Vagina (tissue), 2 donors: ENCODE measurements at regions not wholly inside any gene's neighbourhood (a gene's known extent, or its start where the extent isn't known, plus 50 kb on each side); places are given as distances from the start of the nearest gene placed in this dataset.

ENCODE experiments used
- DNase-seq, 2 donors: peaks; one replicate each; pipeline ENCODE4 v3.0.0-alpha.2; 2017; ENCODE audit errors: extremely low spot score in 2 of 2
- H3K27ac ChIP-seq: fragments of 200-600 bp; sonication (generic); one replicate; pipeline ENCODE4 v1.5.1; 2019
- H3K27me3 ChIP-seq: fragments of 200-600 bp; sonication (generic); one replicate; pipeline ENCODE4 v1.5.1; 2019
- H3K36me3 ChIP-seq, 2 donors: fragments of 200-600 bp; sonication (generic); one replicate each; pipeline ENCODE4 v1.5.1; 2017 to 2019
- H3K4me1 ChIP-seq: fragments of 200-600 bp; sonication (generic); one replicate; pipeline ENCODE4 v1.5.1; 2019
- H3K4me3 ChIP-seq, 2 donors: fragments of 200-600 bp; sonication (generic); 1 replicate in 1 of 2; 2 replicates in 1 of 2; pipeline ENCODE4 v1.5.1; 2016 to 2019
- H3K9me3 ChIP-seq: fragments of 200-600 bp; sonication (generic); one replicate; pipeline ENCODE4 v1.5.1; 2019
- POLR2A ChIP-seq, 2 donors: fragments of 450-650 bp; IDR thresholded peaks; one replicate each; pipeline ENCODE4 v1.6.1; 2017; ENCODE audit warnings: antibody characterized with exemption in 2 of 2, mild to moderate bottlenecking in 2 of 2, moderate library complexity in 2 of 2
- POLR2AphosphoS5 ChIP-seq, 2 donors: sonication (generic); formaldehyde crosslinking; IDR thresholded peaks; one replicate each; pipeline ENCODE4 v1.9.0; 2017; ENCODE audit warnings: antibody characterized with exemption in 2 of 2, mild to moderate bottlenecking in 2 of 2, low read depth in 1 of 2; ENCODE audit not compliant: insufficient read depth in 1 of 2
- intact Hi-C: fragments of 100-400 bp; cut with DNase I; formaldehyde crosslinking; loops from one replicate; pipeline ENCODE4 v1.15.1; 2023
- TF ChIP-seq, protein P1 (sequence below), 3 experiments: fragments of 450-650 bp in 2 of 3; fragments of 200-600 bp in 1 of 3; sonication (generic) in 1 of 3; IDR thresholded peaks; one replicate each; pipeline ENCODE4 v1.5.1; 2017 to 2019; ENCODE audit warnings: antibody characterized with exemption in 3 of 3, mild to moderate bottlenecking in 2 of 3, moderate library complexity in 2 of 3

DNA sequence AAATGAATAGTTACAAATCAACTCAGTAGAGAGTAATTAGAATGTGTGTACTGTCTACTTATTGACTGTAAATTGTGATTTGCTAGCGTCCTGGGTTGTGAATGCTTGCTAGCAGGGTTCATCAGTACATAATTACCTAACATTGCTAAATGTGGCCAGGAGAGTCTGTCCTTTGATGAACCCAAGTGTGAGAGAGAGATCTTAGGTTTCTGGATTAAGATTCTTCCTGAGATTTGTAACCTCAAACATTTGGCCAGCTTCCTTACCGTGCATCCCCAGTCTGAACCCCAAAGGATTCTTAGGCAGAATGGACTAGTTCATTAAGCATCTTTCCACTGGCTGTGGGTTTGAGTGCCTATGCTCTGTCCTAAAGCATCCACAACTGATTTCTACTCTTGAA is 84.0 kb upstream of the ITPRID2 start:
- intact Hi-C loops: no loop called here
- Histone ChIP-seq H3K27ac (no peak overlapping the region), H3K4me3 (no peak overlapping the region), H3K4me1 (peaks cover 7% of the 10 kb centered on the region), H3K9me3 (no peaks in the 10 kb centered on the region), H3K27me3 (no peaks in the 10 kb centered on the region), H3K36me3 (no peaks in the 10 kb centered on the region)
- no peak for DNase-seq
- TF ChIP-seq, protein P1, sequence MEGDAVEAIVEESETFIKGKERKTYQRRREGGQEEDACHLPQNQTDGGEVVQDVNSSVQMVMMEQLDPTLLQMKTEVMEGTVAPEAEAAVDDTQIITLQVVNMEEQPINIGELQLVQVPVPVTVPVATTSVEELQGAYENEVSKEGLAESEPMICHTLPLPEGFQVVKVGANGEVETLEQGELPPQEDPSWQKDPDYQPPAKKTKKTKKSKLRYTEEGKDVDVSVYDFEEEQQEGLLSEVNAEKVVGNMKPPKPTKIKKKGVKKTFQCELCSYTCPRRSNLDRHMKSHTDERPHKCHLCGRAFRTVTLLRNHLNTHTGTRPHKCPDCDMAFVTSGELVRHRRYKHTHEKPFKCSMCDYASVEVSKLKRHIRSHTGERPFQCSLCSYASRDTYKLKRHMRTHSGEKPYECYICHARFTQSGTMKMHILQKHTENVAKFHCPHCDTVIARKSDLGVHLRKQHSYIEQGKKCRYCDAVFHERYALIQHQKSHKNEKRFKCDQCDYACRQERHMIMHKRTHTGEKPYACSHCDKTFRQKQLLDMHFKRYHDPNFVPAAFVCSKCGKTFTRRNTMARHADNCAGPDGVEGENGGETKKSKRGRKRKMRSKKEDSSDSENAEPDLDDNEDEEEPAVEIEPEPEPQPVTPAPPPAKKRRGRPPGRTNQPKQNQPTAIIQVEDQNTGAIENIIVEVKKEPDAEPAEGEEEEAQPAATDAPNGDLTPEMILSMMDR (IDR thresholded peaks at IDR 0.05): no peak
- TF ChIP-seq POLR2A (IDR thresholded peaks at IDR 0.05): no peak
- TF ChIP-seq POLR2AphosphoS5 (IDR thresholded peaks at IDR 0.05; ENCODE audit: insufficient read depth in 1 of 2, low read depth in 1 of 2): no peak

DNA sequence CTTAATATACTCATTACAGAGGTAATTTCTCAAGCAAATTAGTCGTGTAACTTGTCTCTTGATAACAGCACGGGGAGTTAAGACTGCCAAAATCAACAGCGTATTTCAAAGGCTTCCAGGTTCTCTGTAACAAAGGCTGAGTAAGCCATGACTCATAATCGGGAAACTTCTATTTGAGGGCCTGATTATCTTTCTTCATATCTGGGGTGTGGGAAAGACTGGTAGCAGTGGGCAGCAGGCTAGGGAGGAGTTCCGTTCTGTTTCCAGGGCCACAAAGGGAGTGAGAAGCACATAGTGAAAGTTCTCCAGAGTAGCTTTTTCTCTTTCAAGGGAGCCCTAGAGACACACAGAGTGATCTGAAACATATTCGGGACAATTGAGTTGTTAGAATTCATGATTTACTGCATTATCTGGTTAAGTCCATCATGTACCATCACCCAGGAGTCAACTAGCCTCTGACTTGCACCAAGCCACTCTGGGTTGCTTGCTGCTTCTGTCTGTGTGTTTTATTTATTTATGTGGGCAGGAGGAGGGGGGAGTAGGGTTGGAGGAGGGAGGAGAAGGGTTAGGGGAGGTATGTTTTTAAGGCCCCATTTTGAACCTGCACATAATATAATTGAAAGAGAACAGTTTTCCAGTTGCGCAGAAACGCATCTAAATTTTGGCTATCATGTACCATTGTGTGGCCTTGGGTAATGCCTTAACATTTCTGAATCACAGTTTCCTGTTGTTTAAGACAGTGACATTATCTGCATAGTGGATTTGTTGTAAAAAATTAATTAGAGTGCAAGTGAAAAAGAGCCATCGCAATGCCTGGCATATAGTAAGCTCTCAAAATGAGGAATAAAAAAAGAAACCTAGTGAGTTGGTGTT is 80.5 kb upstream of the ITPRID2 start:
- intact Hi-C loops: no loop called here
- Histone ChIP-seq H3K36me3 (no peaks in the 10 kb centered on the region), H3K9me3 (no peaks in the 10 kb centered on the region), H3K4me1 (peaks cover 8% of the 10 kb centered on the region), H3K27ac (peak overlapping the region; percentile 14), H3K4me3 (no peak overlapping the region), H3K27me3 (no peaks in the 10 kb centered on the region)
- TF ChIP-seq POLR2A (IDR thresholded peaks at IDR 0.05): no peak
- TF ChIP-seq POLR2AphosphoS5 (IDR thresholded peaks at IDR 0.05; ENCODE audit: insufficient read depth in 1 of 2, low read depth in 1 of 2): peak in 1 of 2 donors; percentile 87
- no peak for DNase-seq

DNA sequence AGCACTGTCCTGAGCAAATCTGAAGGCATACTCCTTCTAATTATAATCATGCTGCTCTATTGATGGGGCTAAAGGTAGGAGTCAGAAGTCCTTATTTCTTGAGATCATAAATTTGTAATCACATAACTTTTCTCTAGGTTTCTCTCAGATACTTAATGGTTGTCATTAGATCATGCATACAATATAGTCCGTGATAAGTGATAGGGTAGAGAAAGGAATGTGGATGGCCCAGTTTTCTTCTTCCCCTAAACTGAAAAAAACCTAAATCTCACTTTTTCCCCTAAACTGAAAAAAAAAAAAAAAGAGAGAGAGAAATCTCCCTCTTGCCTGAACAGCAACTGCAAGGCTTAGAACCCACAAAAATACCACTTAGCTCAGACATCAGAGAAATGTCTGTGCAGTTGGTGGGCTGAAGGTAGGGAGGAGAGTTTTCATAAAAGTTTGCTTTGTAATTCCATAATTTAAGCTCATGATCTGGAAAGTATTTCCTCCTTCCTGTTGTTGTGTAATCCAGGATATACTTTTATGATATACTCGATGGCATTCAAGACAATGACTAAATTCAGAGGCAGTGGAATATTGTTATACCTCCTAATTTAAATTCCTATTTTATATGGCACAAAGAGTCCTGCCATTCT is 79.3 kb upstream of the ITPRID2 start:
- intact Hi-C loops: no loop called here
- peaks cover 6% of the 10 kb centered on the region for H3K4me1 ChIP-seq
- H3K9me3 ChIP-seq: no peaks in the 10 kb centered on the region
- H3K4me3 ChIP-seq: no peak overlapping the region
- H3K27ac ChIP-seq: no peak overlapping the region
- DNase-seq: no peak
- no peaks in the 10 kb centered on the region for H3K27me3 ChIP-seq
- TF ChIP-seq POLR2A (IDR thresholded peaks at IDR 0.05): no peak
- peak in 1 of 2 donors; percentile 56 for TF ChIP-seq POLR2AphosphoS5 (IDR thresholded peaks at IDR 0.05; ENCODE audit: insufficient read depth in 1 of 2, low read depth in 1 of 2)
- H3K36me3 ChIP-seq: no peaks in the 10 kb centered on the region

DNA sequence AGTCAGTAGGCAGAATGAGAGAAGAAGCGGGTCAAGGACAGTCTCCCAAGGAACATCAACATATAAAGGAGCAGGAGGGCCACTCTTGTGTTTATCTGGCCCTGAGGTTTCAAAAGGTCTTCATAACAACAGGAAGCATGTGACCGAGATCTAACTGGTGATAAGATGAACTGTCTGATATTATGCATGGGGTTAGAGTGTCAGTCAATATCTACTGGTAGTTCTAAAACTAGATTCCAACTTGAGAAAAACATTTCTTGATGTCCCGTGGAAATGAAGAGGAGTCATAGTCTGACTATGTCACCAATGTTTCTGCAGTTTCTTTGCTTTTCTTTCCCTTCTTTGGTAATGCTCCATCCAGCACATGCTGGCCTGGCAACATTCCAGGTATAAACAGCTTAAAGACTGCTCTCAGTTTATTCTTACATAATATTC is 77.5 kb upstream of the ITPRID2 start:
- H3K4me1 ChIP-seq: peaks cover 6% of the 10 kb centered on the region
- no peaks in the 10 kb centered on the region for H3K27me3 ChIP-seq
- intact Hi-C loops: no loop called here
- H3K36me3 ChIP-seq: no peaks in the 10 kb centered on the region
- no peak for DNase-seq
- no peaks in the 10 kb centered on the region for H3K9me3 ChIP-seq
- TF ChIP-seq POLR2A (IDR thresholded peaks at IDR 0.05) (no peak), POLR2AphosphoS5 (IDR thresholded peaks at IDR 0.05; ENCODE audit: insufficient read depth in 1 of 2, low read depth in 1 of 2) (no peak)
- TF ChIP-seq, protein P1 (IDR thresholded peaks at IDR 0.05): no peak
- H3K27ac ChIP-seq: no peak overlapping the region
- no peak overlapping the region for H3K4me3 ChIP-seq

DNA sequence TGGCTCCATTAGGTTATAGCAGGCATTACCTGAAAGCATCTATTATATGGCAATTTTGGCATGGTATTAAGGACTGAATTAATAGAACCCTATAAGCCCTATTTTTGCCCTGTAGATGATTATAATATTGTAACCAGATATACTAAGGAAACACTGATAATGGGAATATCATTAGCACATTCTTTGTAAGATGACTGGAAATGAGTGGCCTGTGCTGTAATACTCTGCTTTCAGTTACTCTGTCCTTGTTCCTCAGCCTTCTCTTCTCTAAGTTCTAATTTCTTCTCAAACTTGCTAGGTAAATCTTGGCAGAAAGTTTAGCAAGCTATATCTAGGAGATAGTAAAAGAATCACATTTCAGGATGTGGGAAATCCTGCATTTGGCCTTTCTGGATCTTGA is 74.0 kb upstream of the ITPRID2 start:
- intact Hi-C loops: no loop called here
- Histone ChIP-seq H3K36me3 (no peaks in the 10 kb centered on the region), H3K27ac (no peak overlapping the region), H3K4me1 (peaks cover 6% of the 10 kb centered on the region), H3K4me3 (no peak overlapping the region), H3K27me3 (no peaks in the 10 kb centered on the region), H3K9me3 (no peaks in the 10 kb centered on the region)
- no peak for DNase-seq
- TF ChIP-seq, protein P1 (IDR thresholded peaks at IDR 0.05): no peak
- no peak for TF ChIP-seq POLR2A (IDR thresholded peaks at IDR 0.05)
- TF ChIP-seq POLR2AphosphoS5 (IDR thresholded peaks at IDR 0.05; ENCODE audit: insufficient read depth in 1 of 2, low read depth in 1 of 2): no peak
